SU-DHL-6 (cell line): ENCODE measurements at regions not wholly inside any gene's neighbourhood (a gene's known extent, or its start where the extent isn't known, plus 50 kb on each side); places are given as distances from the start of the nearest gene placed in this dataset.

Experiments used
- H2AFZ ChIP-seq: fragments of 200-600 bp; sonication (generic); 2 replicates; pipeline ENCODE4 v1.6.1; 2014; ENCODE audit warnings: low read depth, mild to moderate bottlenecking, moderate library complexity, mixed read lengths, antibody characterized with exemption, low read length; ENCODE audit not compliant: severe bottlenecking
- H3F3A ChIP-seq: fragments of 200-600 bp; shearing (Covaris generic); 2 replicates; pipeline ENCODE4 v1.6.0; 2016; ENCODE audit warnings: antibody characterized with exemption, mild to moderate bottlenecking; ENCODE audit not compliant: insufficient read depth
- H3K27ac ChIP-seq: fragments of 200-600 bp; sonication (generic); 2 replicates; pipeline ENCODE4 v1.5.1; 2016; ENCODE audit warnings: low read depth, mild to moderate bottlenecking, low read length, moderate library complexity, mixed read lengths
- H3K27me3 ChIP-seq: fragments of 200-600 bp; sonication (generic), shearing (Covaris generic); 2 replicates; pipeline ENCODE4 v1.6.0; 2014; ENCODE audit warnings: mild to moderate bottlenecking, low read length
- H3K36me3 ChIP-seq: fragments of 200-600 bp; sonication (generic); 2 replicates; pipeline ENCODE4 v1.6.1; 2014; ENCODE audit warnings: mild to moderate bottlenecking, low read length, mixed read lengths
- H3K4me2 ChIP-seq: fragments of 300-600, 200-600 bp; shearing (Covaris generic), sonication (generic); 2 replicates; pipeline ENCODE4 v1.6.0; 2014; ENCODE audit warnings: low read length, low read depth, mild to moderate bottlenecking; ENCODE audit not compliant: poor library complexity, severe bottlenecking
- H3K4me3 ChIP-seq: fragments of 200-600 bp; sonication (generic); 2 replicates; pipeline ENCODE4 v1.5.1; 2014; ENCODE audit warnings: antibody characterized with exemption, low read length, mild to moderate bottlenecking, mixed read lengths; ENCODE audit not compliant: insufficient read depth, poor library complexity, severe bottlenecking
- H3K79me2 ChIP-seq: fragments of 200-600 bp; sonication (generic); 2 replicates; pipeline ENCODE4 v1.6.1; 2014; ENCODE audit warnings: mild to moderate bottlenecking, low read length, moderate library complexity; ENCODE audit not compliant: insufficient read depth
- H3K9ac ChIP-seq: fragments of 200-600 bp; sonication (generic); 2 replicates; pipeline ENCODE4 v1.7.0; 2014; ENCODE audit warnings: mild to moderate bottlenecking, low read length
- H3K9me2 ChIP-seq: fragments of 200-600 bp; sonication (generic); replicated peaks from 2 replicates; pipeline ENCODE4 v1.6.1; 2014; ENCODE audit warnings: low read length; ENCODE audit not compliant: insufficient read depth
- H3K9me3 ChIP-seq: fragments of 200-600 bp; sonication (generic); 2 replicates; pipeline ENCODE4 v1.6.1; 2014; ENCODE audit warnings: low read length, mixed read lengths; ENCODE audit not compliant: insufficient read depth
- H4K20me1 ChIP-seq: fragments of 200-600 bp; sonication (generic); 2 replicates; pipeline ENCODE4 v1.6.1; 2014; ENCODE audit warnings: low read depth, mild to moderate bottlenecking, antibody characterized with exemption, low read length, moderate library complexity, mixed read lengths
- CTCF ChIP-seq: fragments of 200-600 bp; sonication (generic); IDR thresholded peaks from one replicate; pipeline ENCODE4 v1.5.1; 2017; ENCODE audit warnings: antibody characterized with exemption, mild to moderate bottlenecking, low read length, moderate library complexity; ENCODE audit not compliant: insufficient read depth, poor library complexity, severe bottlenecking
- EZH2phosphoT487 ChIP-seq: fragments of 200-600 bp; sonication (generic), shearing (Covaris generic); conservative IDR thresholded peaks from 2 replicates; pipeline ENCODE4 v1.6.1; 2018; ENCODE audit warnings: mild to moderate bottlenecking, antibody characterized with exemption, low read length, moderate library complexity, mixed read lengths

GRCh38 chr3:103181160-103181559, 746.3 kb downstream of the ZPLD1 start:
- TF ChIP-seq EZH2phosphoT487 (no peak), CTCF (no peak)
- Histone ChIP-seq H3K27me3 (no peaks in the 10 kb centered on the region), H3K9ac (no peak overlapping the region), H3K79me2 (no peaks in the 10 kb centered on the region), H3K36me3 (no peaks in the 10 kb centered on the region), H3K4me2 (no peak overlapping the region), H3K4me3 (no peak overlapping the region), H3K9me2 (no peaks in the 10 kb centered on the region), H2AFZ (no peak overlapping the region), H3K27ac (no peak overlapping the region), H3F3A (no peaks in the 10 kb centered on the region), H3K9me3 (no peaks in the 10 kb centered on the region), H4K20me1 (no peaks in the 10 kb centered on the region)

- TF ChIP-seq CTCF (no peak), EZH2phosphoT487 (no peak)
- no peak overlapping the region for H3K9ac ChIP-seq
- no peak overlapping the region for H2AFZ ChIP-seq
- no peaks in the 10 kb centered on the region for H3K27me3 ChIP-seq
- no peak overlapping the region for H3K4me3 ChIP-seq
- H3K9me3 ChIP-seq = no peaks in the 10 kb centered on the region
- no peak overlapping the region for H3K4me2 ChIP-seq
- no peaks in the 10 kb centered on the region for H4K20me1 ChIP-seq
- H3F3A ChIP-seq = no peaks in the 10 kb centered on the region
- H3K27ac ChIP-seq = no peak overlapping the region
- no peaks in the 10 kb centered on the region for H3K79me2 ChIP-seq
- no peaks in the 10 kb centered on the region for H3K9me2 ChIP-seq
- no peaks in the 10 kb centered on the region for H3K36me3 ChIP-seq
Observed at GRCh38 chr3:103184772-103185171, 750.0 kb downstream of the ZPLD1 start.

GRCh38 chr3:103189941-103190340, 755.1 kb downstream of the ZPLD1 start:
- Histone ChIP-seq H4K20me1 (no peaks in the 10 kb centered on the region), H2AFZ (no peak overlapping the region), H3K27me3 (no peaks in the 10 kb centered on the region), H3K36me3 (no peaks in the 10 kb centered on the region), H3F3A (no peaks in the 10 kb centered on the region), H3K4me2 (no peak overlapping the region), H3K9ac (no peak overlapping the region), H3K27ac (no peak overlapping the region), H3K4me3 (no peak overlapping the region), H3K9me3 (no peaks in the 10 kb centered on the region), H3K9me2 (no peaks in the 10 kb centered on the region), H3K79me2 (no peaks in the 10 kb centered on the region)
- TF ChIP-seq CTCF (no peak), EZH2phosphoT487 (no peak)

- H3K9me2 ChIP-seq = no peaks in the 10 kb centered on the region
- H3K79me2 ChIP-seq = no peaks in the 10 kb centered on the region
- no peaks in the 10 kb centered on the region for H3K27me3 ChIP-seq
- H3K9me3 ChIP-seq = no peaks in the 10 kb centered on the region
- H4K20me1 ChIP-seq = no peaks in the 10 kb centered on the region
- H3K9ac ChIP-seq = no peak overlapping the region
- H2AFZ ChIP-seq = no peak overlapping the region
- TF ChIP-seq EZH2phosphoT487 (no peak), CTCF (no peak)
- H3K4me2 ChIP-seq = no peak overlapping the region
- no peak overlapping the region for H3K27ac ChIP-seq
- H3F3A ChIP-seq = no peaks in the 10 kb centered on the region
- no peak overlapping the region for H3K4me3 ChIP-seq
- H3K36me3 ChIP-seq = no peaks in the 10 kb centered on the region
Observed at GRCh38 chr3:103195216-103195615, 760.4 kb downstream of the ZPLD1 start.
